ENCODE measurements at regions not wholly inside any gene's neighbourhood (a gene's known extent, or its start where the extent isn't known, plus 50 kb on each side); places are given as distances from the start of the nearest gene placed in this dataset.

DNA sequence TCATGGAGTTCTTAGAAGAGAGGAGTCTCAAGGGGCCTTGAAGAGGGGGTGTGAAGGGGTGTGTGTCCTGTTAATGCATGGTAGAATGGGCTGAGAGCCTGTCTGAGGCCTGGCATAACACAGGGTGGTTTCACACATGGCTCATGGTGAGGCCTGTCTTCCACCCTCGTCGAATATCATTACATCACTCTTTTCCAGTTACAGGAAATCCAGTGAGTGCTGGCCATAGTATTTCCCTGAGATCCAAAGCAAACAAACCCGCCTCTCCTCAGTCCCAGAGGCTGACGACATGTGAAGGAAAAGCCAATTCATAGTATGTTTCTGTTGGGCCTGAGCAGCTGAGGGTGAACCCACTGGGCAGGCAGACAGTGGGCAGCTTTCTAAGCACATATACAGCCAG is 159.4 kb upstream of the NR3C1 start:
- H3K9ac ChIP-seq (replicated peaks in 1 of 4; ENCODE audit: extremely low read depth in 1 of 4, low read depth in 3 of 4, low read length in 3 of 4): no peak overlapping the region
- no peaks in the 10 kb centered on the region for H3K79me1 ChIP-seq (ENCODE audit: low read depth, low read length)
- H3K4me1 ChIP-seq (replicated peaks in 1 of 4; ENCODE audit: control insufficient read depth in 3 of 4, insufficient read depth in 4 of 4, low read length in 3 of 4): peaks cover 0 to 4% (median 2%) of the 10 kb centered on the region in 4 experiments; a peak in 2 of 7 replicates
- H4K20me1 ChIP-seq (replicated peaks in 1 of 2; ENCODE audit: control insufficient read depth in 1 of 2, insufficient read depth in 2 of 2, low read length in 2 of 2): no peaks in the 10 kb centered on the region
- no peak overlapping the region for H3K4me3 ChIP-seq (ENCODE audit: extremely low read depth in 1 of 4, insufficient read depth in 2 of 4, low read depth in 3 of 4, low read length in 4 of 4)
- no peaks in the 10 kb centered on the region for H3K36me3 ChIP-seq (ENCODE audit: control insufficient read depth in 2 of 4, insufficient read depth in 4 of 4, low read length in 3 of 4)
- 88% methylated on average over 4 of the region's 4 CpGs; no CpG with 5 or more reads in 1 of the 2 experiments for WGBS, 2 experiments (ENCODE audit: extremely low coverage in 1 of 2, insufficient coverage in 1 of 2, insufficient read length in 1 of 2, insufficient replicate concordance in 2 of 2, low coverage in 1 of 2, low lambda C conversion rate in 2 of 2, missing lambda C conversion rate in 1 of 2)
- H4K5ac ChIP-seq (ENCODE audit: insufficient read length, low read depth, low read length): no peak overlapping the region
- FAIRE-seq: no peak
- H3K56ac ChIP-seq (replicated peaks; ENCODE audit: insufficient read length, low read depth, low read length): no peak overlapping the region
- ChIA-PET CTCF (ENCODE audit: partially characterized antibody) (no interaction called here), POLR2A (ENCODE audit: partially characterized antibody) (no interaction called here)
- no peak overlapping the region for H2AFZ ChIP-seq (ENCODE audit: low read length)
- H2BK120ac ChIP-seq (replicated peaks; ENCODE audit: low read depth, low read length): no peak overlapping the region
- H3K4me2 ChIP-seq (ENCODE audit: insufficient read depth in 1 of 2, low read depth in 2 of 2, low read length in 2 of 2): no peak overlapping the region
- H2BK20ac ChIP-seq (ENCODE audit: low read length): no peak overlapping the region
- H3K18ac ChIP-seq (ENCODE audit: extremely low read depth, low read length): no peak overlapping the region
- H3K23me2 ChIP-seq (ENCODE audit: low read depth, low read length): no peaks in the 10 kb centered on the region
- H2BK15ac ChIP-seq (ENCODE audit: low read length): no peak overlapping the region
- H3K27ac ChIP-seq (ENCODE audit: low read depth, low read length): no peak overlapping the region
- no peak for DNase-seq (ENCODE audit: low read depth in 1 of 2, low spot score in 2 of 2)
- no peak overlapping the region for H2AK5ac ChIP-seq (ENCODE audit: low read depth, low read length)
- H3K23ac ChIP-seq (ENCODE audit: insufficient read length): no peak overlapping the region
- no peaks in the 10 kb centered on the region for H3K27me3 ChIP-seq (replicated peaks in 1 of 4; ENCODE audit: control insufficient read depth in 3 of 4, extremely low read depth in 1 of 4, insufficient read depth in 3 of 4, low read length in 3 of 4)
- no peak overlapping the region for H2BK12ac ChIP-seq (ENCODE audit: low read depth, low read length)
- no peaks in the 10 kb centered on the region for H3K9me3 ChIP-seq (ENCODE audit: insufficient read depth in 2 of 2, low read depth in 1 of 2, low read length in 1 of 2)
- H4K8ac ChIP-seq (ENCODE audit: extremely low read depth, insufficient read depth, low read length): no peak overlapping the region
- H2BK5ac ChIP-seq (ENCODE audit: low read depth, low read length): no peak overlapping the region
- H3K79me2 ChIP-seq (ENCODE audit: control insufficient read depth in 1 of 2, insufficient read depth in 2 of 2, low read length in 2 of 2): no peaks in the 10 kb centered on the region
- H4K91ac ChIP-seq (replicated peaks; ENCODE audit: insufficient read length, low read length): no peak overlapping the region
- H3K14ac ChIP-seq (ENCODE audit: insufficient read length): no peak overlapping the region
- no peak overlapping the region for H3K4ac ChIP-seq (replicated peaks; ENCODE audit: insufficient read length, low read depth, low read length)
- no peak for TF ChIP-seq NANOG (IDR thresholded peaks at IDR 0.05; ENCODE audit: insufficient read depth, low read depth, low read length, poor library complexity, severe bottlenecking)
- TF ChIP-seq, protein P1, sequence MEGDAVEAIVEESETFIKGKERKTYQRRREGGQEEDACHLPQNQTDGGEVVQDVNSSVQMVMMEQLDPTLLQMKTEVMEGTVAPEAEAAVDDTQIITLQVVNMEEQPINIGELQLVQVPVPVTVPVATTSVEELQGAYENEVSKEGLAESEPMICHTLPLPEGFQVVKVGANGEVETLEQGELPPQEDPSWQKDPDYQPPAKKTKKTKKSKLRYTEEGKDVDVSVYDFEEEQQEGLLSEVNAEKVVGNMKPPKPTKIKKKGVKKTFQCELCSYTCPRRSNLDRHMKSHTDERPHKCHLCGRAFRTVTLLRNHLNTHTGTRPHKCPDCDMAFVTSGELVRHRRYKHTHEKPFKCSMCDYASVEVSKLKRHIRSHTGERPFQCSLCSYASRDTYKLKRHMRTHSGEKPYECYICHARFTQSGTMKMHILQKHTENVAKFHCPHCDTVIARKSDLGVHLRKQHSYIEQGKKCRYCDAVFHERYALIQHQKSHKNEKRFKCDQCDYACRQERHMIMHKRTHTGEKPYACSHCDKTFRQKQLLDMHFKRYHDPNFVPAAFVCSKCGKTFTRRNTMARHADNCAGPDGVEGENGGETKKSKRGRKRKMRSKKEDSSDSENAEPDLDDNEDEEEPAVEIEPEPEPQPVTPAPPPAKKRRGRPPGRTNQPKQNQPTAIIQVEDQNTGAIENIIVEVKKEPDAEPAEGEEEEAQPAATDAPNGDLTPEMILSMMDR (IDR thresholded peaks at IDR 0.05; ENCODE audit: control extremely low read depth in 1 of 3, insufficient read depth in 1 of 3, low read depth in 1 of 3, low read length in 3 of 3): no peak
- no peak for TF ChIP-seq JUN (IDR thresholded peaks at IDR 0.05; ENCODE audit: low read depth, low read length)
- no peak for TF ChIP-seq GABPA (IDR thresholded peaks at IDR 0.05; ENCODE audit: borderline replicate concordance, insufficient read depth, low read length)
- no peak for TF ChIP-seq YY1 (IDR thresholded peaks at IDR 0.05; ENCODE audit: low read depth, low read length)
- no peak for TF ChIP-seq HDAC2 (IDR thresholded peaks at IDR 0.05; ENCODE audit: borderline replicate concordance in 1 of 2, low read depth in 2 of 2, low read length in 2 of 2)
- TF ChIP-seq SUZ12 (IDR thresholded peaks at IDR 0.05; ENCODE audit: low read length): no peak
- TF ChIP-seq CTBP2 (IDR thresholded peaks at IDR 0.05; ENCODE audit: borderline replicate concordance, insufficient read depth, insufficient read length, low read length): no peak
- TF ChIP-seq, protein P2, sequence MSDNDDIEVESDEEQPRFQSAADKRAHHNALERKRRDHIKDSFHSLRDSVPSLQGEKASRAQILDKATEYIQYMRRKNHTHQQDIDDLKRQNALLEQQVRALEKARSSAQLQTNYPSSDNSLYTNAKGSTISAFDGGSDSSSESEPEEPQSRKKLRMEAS (IDR thresholded peaks at IDR 0.05): no peak
- TF ChIP-seq, protein P3, sequence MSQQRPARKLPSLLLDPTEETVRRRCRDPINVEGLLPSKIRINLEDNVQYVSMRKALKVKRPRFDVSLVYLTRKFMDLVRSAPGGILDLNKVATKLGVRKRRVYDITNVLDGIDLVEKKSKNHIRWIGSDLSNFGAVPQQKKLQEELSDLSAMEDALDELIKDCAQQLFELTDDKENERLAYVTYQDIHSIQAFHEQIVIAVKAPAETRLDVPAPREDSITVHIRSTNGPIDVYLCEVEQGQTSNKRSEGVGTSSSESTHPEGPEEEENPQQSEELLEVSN (IDR thresholded peaks at IDR 0.05): no peak
- no peak for TF ChIP-seq SRF (IDR thresholded peaks at IDR 0.05; ENCODE audit: low read depth, low read length)
